HepG2 (cell line): ENCODE measurements at regions not wholly inside any gene's neighbourhood (a gene's known extent, or its start where the extent isn't known, plus 50 kb on each side); places are given as distances from the start of the nearest gene placed in this dataset.

Experiments
- KDM1A ChIP-seq: IDR thresholded peaks from 2 replicates; pipeline ENCODE4 v1.6.1; 2016; ENCODE audit warnings: missing compliant biosample characterization
- NR2F6 ChIP-seq, 2 experiments: IDR thresholded peaks; 2 replicates each; pipeline ENCODE4 v1.6.1; 2016; ENCODE audit warnings: antibody characterized with exemption in 1 of 2, mild to moderate bottlenecking in 1 of 2
- RARA ChIP-seq: IDR thresholded peaks from 2 replicates; pipeline ENCODE4 v1.6.1; 2016; ENCODE audit warnings: missing genetic modification reagents, missing compliant biosample characterization
- RFX1 ChIP-seq: fragments of 450-650 bp; IDR thresholded peaks from 2 replicates; pipeline ENCODE4 v1.6.1; 2017
- SETDB1 ChIP-seq: sonication (generic); formaldehyde crosslinking; IDR thresholded peaks from 2 replicates; pipeline ENCODE4 v1.5.1; 2020; ENCODE audit warnings: missing genetic modification reagents, mild to moderate bottlenecking, borderline replicate concordance
- SIN3A ChIP-seq: IDR thresholded peaks from 2 replicates; pipeline ENCODE4 v1.6.1; 2011; ENCODE audit warnings: low read depth, mild to moderate bottlenecking, control low read depth, low read length, borderline replicate concordance
- TMF1 ChIP-seq: sonication (generic); formaldehyde crosslinking; IDR thresholded peaks from 2 replicates; pipeline ENCODE4 v1.8.1; 2022; ENCODE audit warnings: low read depth, missing genetic modification reagents
- ZBTB34 ChIP-seq: sonication (generic); formaldehyde crosslinking; IDR thresholded peaks from 2 replicates; pipeline ENCODE4 v1.8.0; 2022; ENCODE audit warnings: mild to moderate bottlenecking, missing genetic modification reagents
- ZNF251 ChIP-seq: sonication (generic); formaldehyde crosslinking; IDR thresholded peaks from 2 replicates; pipeline ENCODE4 v1.9.0; 2021; ENCODE audit warnings: mild to moderate bottlenecking, missing genetic modification reagents
- ZNF260 ChIP-seq: sonication (generic); formaldehyde crosslinking; IDR thresholded peaks from 2 replicates; pipeline ENCODE4 v1.4.0; 2020; ENCODE audit warnings: missing genetic modification reagents, low read depth, mild to moderate bottlenecking, borderline replicate concordance
- ZNF383 ChIP-seq: sonication (generic); formaldehyde crosslinking; IDR thresholded peaks from 2 replicates; pipeline ENCODE4 v1.4.0; 2020; ENCODE audit warnings: missing genetic modification reagents, mild to moderate bottlenecking, borderline replicate concordance
- ZNF430 ChIP-seq: sonication (generic); formaldehyde crosslinking; IDR thresholded peaks from 2 replicates; pipeline ENCODE4 v1.9.0; 2021; ENCODE audit warnings: mild to moderate bottlenecking, missing genetic modification reagents
- ZNF607 ChIP-seq: sonication (generic); formaldehyde crosslinking; IDR thresholded peaks from 2 replicates; pipeline ENCODE4 v1.5.1; 2020; ENCODE audit warnings: missing genetic modification reagents, mild to moderate bottlenecking, borderline replicate concordance
- ZNF644 ChIP-seq: IDR thresholded peaks from 2 replicates; pipeline ENCODE4 v1.6.1; 2016; ENCODE audit warnings: low read depth
- ZNF772 ChIP-seq: sonication (generic); formaldehyde crosslinking; IDR thresholded peaks from 2 replicates; pipeline ENCODE4 v1.5.0; 2020; ENCODE audit warnings: mild to moderate bottlenecking, missing genetic modification reagents
- ZNF777 ChIP-seq: sonication (generic); formaldehyde crosslinking; IDR thresholded peaks from 2 replicates; pipeline ENCODE4 v1.4.0; 2020; ENCODE audit warnings: missing genetic modification reagents
- ZNF782 ChIP-seq: sonication (generic); formaldehyde crosslinking; IDR thresholded peaks from 2 replicates; pipeline ENCODE4 v1.4.0; 2020; ENCODE audit warnings: missing genetic modification reagents, mild to moderate bottlenecking, borderline replicate concordance
- TF ChIP-seq, protein P1 (sequence below): sonication (generic); formaldehyde crosslinking; IDR thresholded peaks from 2 replicates; pipeline ENCODE4 v1.5.0; 2020; ENCODE audit warnings: missing genetic modification reagents
- TF ChIP-seq, protein P2 (sequence below): sonication (generic); formaldehyde crosslinking; IDR thresholded peaks from 2 replicates; pipeline ENCODE4 v1.9.0; 2021; ENCODE audit warnings: missing genetic modification reagents, mild to moderate bottlenecking, borderline replicate concordance
- TF ChIP-seq, protein P3 (sequence below): sonication (generic); formaldehyde crosslinking; IDR thresholded peaks from 2 replicates; pipeline ENCODE4 v1.8.1; 2023; ENCODE audit warnings: missing genetic modification reagents, inconsistent platforms, borderline replicate concordance
- TF ChIP-seq, protein P4 (sequence below): sonication (generic); formaldehyde crosslinking; IDR thresholded peaks from 2 replicates; pipeline ENCODE4 v1.4.0; 2020; ENCODE audit warnings: missing genetic modification reagents, borderline replicate concordance

- TF ChIP-seq SETDB1 (CRISPR knock-in tag) (no peak), ZNF777 (CRISPR knock-in tag) (no peak), ZNF644 (no peak), ZNF430 (CRISPR knock-in tag) (no peak), RFX1 (no peak), ZNF251 (no peak), TMF1 (CRISPR knock-in tag) (no peak), ZNF383 (no peak), SIN3A (no peak), ZBTB34 (peak; percentile 94), KDM1A (0 out of 2 replicates have a peak, but pooled peaks have one; percentile 17), NR2F6 (IDR thresholded peaks at IDR 0.05) (peak; percentile 90), NR2F6 (CRISPR knock-in tag; IDR thresholded peaks at IDR 0.05) (peak; percentile 88), ZNF782 (CRISPR knock-in tag) (no peak), ZNF772 (no peak), ZNF260 (CRISPR knock-in tag) (no peak), RARA (CRISPR knock-in tag) (peak; percentile 73), ZNF607 (CRISPR knock-in tag) (no peak)
- TF ChIP-seq, protein P1, sequence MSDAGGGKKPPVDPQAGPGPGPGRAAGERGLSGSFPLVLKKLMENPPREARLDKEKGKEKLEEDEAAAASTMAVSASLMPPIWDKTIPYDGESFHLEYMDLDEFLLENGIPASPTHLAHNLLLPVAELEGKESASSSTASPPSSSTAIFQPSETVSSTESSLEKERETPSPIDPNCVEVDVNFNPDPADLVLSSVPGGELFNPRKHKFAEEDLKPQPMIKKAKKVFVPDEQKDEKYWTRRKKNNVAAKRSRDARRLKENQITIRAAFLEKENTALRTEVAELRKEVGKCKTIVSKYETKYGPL (CRISPR knock-in tag), result no peak
- TF ChIP-seq, protein P2, sequence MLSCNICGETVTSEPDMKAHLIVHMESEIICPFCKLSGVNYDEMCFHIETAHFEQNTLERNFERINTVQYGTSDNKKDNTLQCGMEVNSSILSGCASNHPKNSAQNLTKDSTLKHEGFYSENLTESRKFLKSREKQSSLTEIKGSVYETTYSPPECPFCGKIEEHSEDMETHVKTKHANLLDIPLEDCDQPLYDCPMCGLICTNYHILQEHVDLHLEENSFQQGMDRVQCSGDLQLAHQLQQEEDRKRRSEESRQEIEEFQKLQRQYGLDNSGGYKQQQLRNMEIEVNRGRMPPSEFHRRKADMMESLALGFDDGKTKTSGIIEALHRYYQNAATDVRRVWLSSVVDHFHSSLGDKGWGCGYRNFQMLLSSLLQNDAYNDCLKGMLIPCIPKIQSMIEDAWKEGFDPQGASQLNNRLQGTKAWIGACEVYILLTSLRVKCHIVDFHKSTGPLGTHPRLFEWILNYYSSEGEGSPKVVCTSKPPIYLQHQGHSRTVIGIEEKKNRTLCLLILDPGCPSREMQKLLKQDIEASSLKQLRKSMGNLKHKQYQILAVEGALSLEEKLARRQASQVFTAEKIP (CRISPR knock-in tag), result no peak
- TF ChIP-seq, protein P3, sequence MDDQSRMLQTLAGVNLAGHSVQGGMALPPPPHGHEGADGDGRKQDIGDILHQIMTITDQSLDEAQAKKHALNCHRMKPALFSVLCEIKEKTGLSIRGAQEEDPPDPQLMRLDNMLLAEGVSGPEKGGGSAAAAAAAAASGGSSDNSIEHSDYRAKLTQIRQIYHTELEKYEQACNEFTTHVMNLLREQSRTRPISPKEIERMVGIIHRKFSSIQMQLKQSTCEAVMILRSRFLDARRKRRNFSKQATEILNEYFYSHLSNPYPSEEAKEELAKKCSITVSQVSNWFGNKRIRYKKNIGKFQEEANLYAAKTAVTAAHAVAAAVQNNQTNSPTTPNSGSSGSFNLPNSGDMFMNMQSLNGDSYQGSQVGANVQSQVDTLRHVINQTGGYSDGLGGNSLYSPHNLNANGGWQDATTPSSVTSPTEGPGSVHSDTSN (CRISPR knock-in tag), result no peak
- TF ChIP-seq, protein P4, sequence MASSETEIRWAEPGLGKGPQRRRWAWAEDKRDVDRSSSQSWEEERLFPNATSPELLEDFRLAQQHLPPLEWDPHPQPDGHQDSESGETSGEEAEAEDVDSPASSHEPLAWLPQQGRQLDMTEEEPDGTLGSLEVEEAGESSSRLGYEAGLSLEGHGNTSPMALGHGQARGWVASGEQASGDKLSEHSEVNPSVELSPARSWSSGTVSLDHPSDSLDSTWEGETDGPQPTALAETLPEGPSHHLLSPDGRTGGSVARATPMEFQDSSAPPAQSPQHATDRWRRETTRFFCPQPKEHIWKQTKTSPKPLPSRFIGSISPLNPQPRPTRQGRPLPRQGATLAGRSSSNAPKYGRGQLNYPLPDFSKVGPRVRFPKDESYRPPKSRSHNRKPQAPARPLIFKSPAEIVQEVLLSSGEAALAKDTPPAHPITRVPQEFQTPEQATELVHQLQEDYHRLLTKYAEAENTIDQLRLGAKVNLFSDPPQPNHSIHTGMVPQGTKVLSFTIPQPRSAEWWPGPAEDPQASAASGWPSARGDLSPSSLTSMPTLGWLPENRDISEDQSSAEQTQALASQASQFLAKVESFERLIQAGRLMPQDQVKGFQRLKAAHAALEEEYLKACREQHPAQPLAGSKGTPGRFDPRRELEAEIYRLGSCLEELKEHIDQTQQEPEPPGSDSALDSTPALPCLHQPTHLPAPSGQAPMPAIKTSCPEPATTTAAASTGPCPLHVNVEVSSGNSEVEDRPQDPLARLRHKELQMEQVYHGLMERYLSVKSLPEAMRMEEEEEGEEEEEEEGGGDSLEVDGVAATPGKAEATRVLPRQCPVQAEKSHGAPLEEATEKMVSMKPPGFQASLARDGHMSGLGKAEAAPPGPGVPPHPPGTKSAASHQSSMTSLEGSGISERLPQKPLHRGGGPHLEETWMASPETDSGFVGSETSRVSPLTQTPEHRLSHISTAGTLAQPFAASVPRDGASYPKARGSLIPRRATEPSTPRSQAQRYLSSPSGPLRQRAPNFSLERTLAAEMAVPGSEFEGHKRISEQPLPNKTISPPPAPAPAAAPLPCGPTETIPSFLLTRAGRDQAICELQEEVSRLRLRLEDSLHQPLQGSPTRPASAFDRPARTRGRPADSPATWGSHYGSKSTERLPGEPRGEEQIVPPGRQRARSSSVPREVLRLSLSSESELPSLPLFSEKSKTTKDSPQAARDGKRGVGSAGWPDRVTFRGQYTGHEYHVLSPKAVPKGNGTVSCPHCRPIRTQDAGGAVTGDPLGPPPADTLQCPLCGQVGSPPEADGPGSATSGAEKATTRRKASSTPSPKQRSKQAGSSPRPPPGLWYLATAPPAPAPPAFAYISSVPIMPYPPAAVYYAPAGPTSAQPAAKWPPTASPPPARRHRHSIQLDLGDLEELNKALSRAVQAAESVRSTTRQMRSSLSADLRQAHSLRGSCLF (CRISPR knock-in tag), result no peak
Observed at GRCh38 chr7:26001662-26002244, 150.2 kb upstream of the NFE2L3 start (continued).
